Left lung (tissue), 4 donors: ENCODE measurements at regions not wholly inside any gene's neighbourhood (a gene's known extent, or its start where the extent isn't known, plus 50 kb on each side); places are given as distances from the start of the nearest gene placed in this dataset.

Source experiments
- ATAC-seq: fragments of 200-7000 bp; cut with Tn5 transposase; one replicate; pipeline ENCODE4 v1.9.1; 2020; ENCODE audit warnings: moderate library complexity
- DNase-seq, 4 donors: peaks; one replicate each; pipeline ENCODE4 v3.0.0-alpha.2; 2013 to 2020
- H3K27ac ChIP-seq, 2 donors: fragments of 200-600 bp; sonication (generic) in 1 of 2; one replicate each; pipeline versions ENCODE4 v1.5.0 to v1.8.0; 2020 to 2021
- H3K27me3 ChIP-seq, 2 donors: fragments of 200-600 bp; sonication (generic) in 1 of 2; one replicate each; pipeline versions ENCODE4 v1.5.0 to v1.8.0; 2020 to 2021
- H3K36me3 ChIP-seq, 2 donors: fragments of 200-600 bp; sonication (generic) in 1 of 2; one replicate each; pipeline versions ENCODE4 v1.5.0 to v1.8.0; 2020 to 2021
- H3K4me1 ChIP-seq, 2 donors: fragments of 200-600 bp; one replicate each; pipeline ENCODE4 v1.8.0; 2021
- H3K4me3 ChIP-seq, 2 donors: fragments of 200-600 bp; sonication (generic) in 1 of 2; one replicate each; pipeline versions ENCODE4 v1.5.0 to v1.8.0; 2020 to 2021; ENCODE audit warnings: mild to moderate bottlenecking in 1 of 2
- H3K9me3 ChIP-seq, 2 donors: fragments of 200-600 bp; sonication (generic) in 1 of 2; one replicate each; pipeline versions ENCODE4 v1.5.0 to v1.8.0; 2020 to 2021
- CTCF ChIP-seq, 2 donors: fragments of 200-600 bp; sonication (generic) in 1 of 2; IDR thresholded peaks; one replicate each; pipeline versions ENCODE4 v1.5.0 to v1.8.0; 2021; ENCODE audit warnings: antibody characterized with exemption in 2 of 2
- intact Hi-C, 2 donors: fragments of 100-400 bp; cut with DNase I; formaldehyde crosslinking; loops; one replicate each; pipeline versions ENCODE4 v1.11.2 to v1.14.2; 2022
- donor health status: DM: no; HTN: yes; CAD: no.
- donor health status: DM: no; HTN: no; CAD: no.

GRCh38 chr14:40618225-40618898 is 988.3 kb upstream of the LRFN5 start:
- no peak for TF ChIP-seq CTCF (IDR thresholded peaks at IDR 0.05)
- DNase-seq (no peak), ATAC-seq (no peak)
- Histone ChIP-seq H3K9me3 (peaks cover 0 to 6% of the 10 kb centered on the region in 2 donors), H3K4me3 (no peak overlapping the region), H3K36me3 (no peaks in the 10 kb centered on the region), H3K27me3 (no peaks in the 10 kb centered on the region), H3K4me1 (no peaks in the 10 kb centered on the region), H3K27ac (no peak overlapping the region)
- intact Hi-C loops, result no loop called here

GRCh38 chr14:40616579-40616978 is 990.1 kb upstream of the LRFN5 start:
- no peak for DNase-seq
- Histone ChIP-seq H3K4me3 (no peak overlapping the region), H3K27ac (no peak overlapping the region), H3K36me3 (no peaks in the 10 kb centered on the region), H3K27me3 (no peaks in the 10 kb centered on the region), H3K4me1 (no peaks in the 10 kb centered on the region), H3K9me3 (peaks cover 0 to 2% of the 10 kb centered on the region in 2 donors)
- intact Hi-C loops, result no loop called here
- no peak for ATAC-seq
- TF ChIP-seq CTCF (IDR thresholded peaks at IDR 0.05), result no peak

- H3K9me3 ChIP-seq, result peaks cover 0 to 5% of the 10 kb centered on the region in 2 donors
- intact Hi-C loops, result no loop called here
Observed at GRCh38 chr14:40601063-40601462, 1005.6 kb upstream of the LRFN5 start.

GRCh38 chr14:40599725-40600124 is 1007.0 kb upstream of the LRFN5 start:
- DNase-seq, result no peak
- no peak for ATAC-seq
- intact Hi-C loops, result no loop called here
- H3K4me1 ChIP-seq, result no peaks in the 10 kb centered on the region
- no peak overlapping the region for H3K27ac ChIP-seq
- H3K9me3 ChIP-seq, result peaks cover 0 to under 1% of the 10 kb centered on the region in 2 donors
- H3K27me3 ChIP-seq, result no peaks in the 10 kb centered on the region
- no peak overlapping the region for H3K4me3 ChIP-seq
- no peaks in the 10 kb centered on the region for H3K36me3 ChIP-seq
- TF ChIP-seq CTCF (IDR thresholded peaks at IDR 0.05), result no peak

More at GRCh38 chr14:40601063-40601462, 1005.6 kb upstream of the LRFN5 start:
- Histone ChIP-seq H3K4me1 (no peaks in the 10 kb centered on the region), H3K36me3 (no peaks in the 10 kb centered on the region), H3K4me3 (no peak overlapping the region), H3K27me3 (no peaks in the 10 kb centered on the region), H3K27ac (no peak overlapping the region)
- no peak for DNase-seq
- TF ChIP-seq CTCF (IDR thresholded peaks at IDR 0.05), result no peak
- no peak for ATAC-seq

- DNase-seq (no peak), ATAC-seq (no peak)
- no peaks in the 10 kb centered on the region for H3K9me3 ChIP-seq
- no peaks in the 10 kb centered on the region for H3K27me3 ChIP-seq
- H3K27ac ChIP-seq, result no peak overlapping the region
- H3K4me1 ChIP-seq, result no peaks in the 10 kb centered on the region
- TF ChIP-seq CTCF (IDR thresholded peaks at IDR 0.05), result no peak
- intact Hi-C loops, result no loop called here
- no peaks in the 10 kb centered on the region for H3K36me3 ChIP-seq
- no peak overlapping the region for H3K4me3 ChIP-seq
Observed at GRCh38 chr14:40581264-40581663, 1025.4 kb upstream of the LRFN5 start.
